ENCODE measurements at regions not wholly inside any gene's neighbourhood (a gene's known extent, or its start where the extent isn't known, plus 50 kb on each side); places are given as distances from the start of the nearest gene placed in this dataset.
"Not testable (repeated sequence)": the region's sequence is repeated elsewhere in the genome, so short reads cannot be mapped to it uniquely, and the experiment has no call there.

DNA sequence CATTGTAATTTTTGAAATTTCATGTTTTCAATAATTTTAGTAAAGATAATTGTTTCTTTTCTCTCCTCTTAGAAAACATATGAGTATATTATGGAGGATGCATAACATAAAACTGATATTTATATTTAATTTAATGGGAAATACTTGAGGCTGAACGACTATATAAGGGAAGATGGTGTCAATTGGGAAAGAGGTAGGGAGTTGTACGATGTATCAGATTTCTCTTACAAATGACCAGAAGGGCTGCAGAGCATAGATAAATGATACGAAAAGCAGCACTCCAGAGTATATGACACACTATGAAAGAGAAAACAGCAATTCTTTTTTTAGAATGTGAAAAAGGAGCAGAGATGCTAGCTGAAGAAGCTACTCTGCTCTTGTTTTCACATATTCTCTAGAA, 1308.0 kb upstream of the MIR17HG start:
- Histone ChIP-seq H3K4me1 (ENCODE audit: low read length) (no peaks in the 10 kb centered on the region), H3K9me2 (replicated peaks; ENCODE audit: insufficient read depth, low read length) (no peaks in the 10 kb centered on the region), H3K36me3 (ENCODE audit: insufficient read depth, low read length) (no peaks in the 10 kb centered on the region), H3K4me3 (ENCODE audit: low read length) (no peak overlapping the region), H3K9ac (ENCODE audit: low read length) (no peak overlapping the region), H3K79me2 (ENCODE audit: low read length) (no peaks in the 10 kb centered on the region), H3K9me3 (ENCODE audit: low read length) (no peaks in the 10 kb centered on the region), H2AFZ (ENCODE audit: low read length) (no peak overlapping the region), H3K27me3 (ENCODE audit: low read length) (no peaks in the 10 kb centered on the region), H3K4me2 (ENCODE audit: low read depth, low read length, poor library complexity, severe bottlenecking) (no peak overlapping the region), H4K20me1 (ENCODE audit: insufficient read depth, low read depth, low read length) (no peaks in the 10 kb centered on the region), H3K27ac (ENCODE audit: low read length) (no peak overlapping the region)
- no peak for DNase-seq

DNA sequence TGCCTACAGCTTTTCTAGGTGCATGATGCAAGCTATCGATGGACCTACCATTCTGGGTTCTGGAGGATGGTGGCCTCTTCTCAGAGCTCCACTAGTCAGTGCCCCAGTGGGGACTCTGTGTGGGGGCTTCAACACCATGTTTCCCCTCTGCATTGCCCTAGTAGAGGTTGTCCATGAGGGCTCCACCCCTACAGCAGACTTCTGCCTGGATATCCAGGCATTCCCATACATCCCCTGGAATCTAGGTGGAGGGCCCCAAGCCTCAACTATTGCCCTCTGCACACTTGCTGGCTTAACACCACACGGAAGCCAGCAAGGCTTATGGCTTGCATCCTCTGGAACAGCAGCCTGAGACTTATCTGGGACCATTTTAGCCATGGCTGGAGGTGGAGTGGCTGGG, 1299.9 kb upstream of the MIR17HG start:
- Histone ChIP-seq H3K4me2 (ENCODE audit: low read depth, low read length, poor library complexity, severe bottlenecking) (no peak overlapping the region), H3K36me3 (ENCODE audit: insufficient read depth, low read length) (no peaks in the 10 kb centered on the region), H4K20me1 (ENCODE audit: insufficient read depth, low read depth, low read length) (no peaks in the 10 kb centered on the region), H3K27me3 (ENCODE audit: low read length) (no peaks in the 10 kb centered on the region), H3K9me2 (replicated peaks; ENCODE audit: insufficient read depth, low read length) (no peaks in the 10 kb centered on the region), H3K9ac (ENCODE audit: low read length) (no peak overlapping the region), H3K79me2 (ENCODE audit: low read length) (no peaks in the 10 kb centered on the region), H3K9me3 (ENCODE audit: low read length) (no peaks in the 10 kb centered on the region; the same call in 1 of the 2 replicates), H3K4me1 (ENCODE audit: low read length) (no peaks in the 10 kb centered on the region), H3K4me3 (ENCODE audit: low read length) (no peak overlapping the region), H3K27ac (ENCODE audit: low read length) (no peak overlapping the region), H2AFZ (ENCODE audit: low read length) (no peak overlapping the region)
- no peak for DNase-seq

DNA sequence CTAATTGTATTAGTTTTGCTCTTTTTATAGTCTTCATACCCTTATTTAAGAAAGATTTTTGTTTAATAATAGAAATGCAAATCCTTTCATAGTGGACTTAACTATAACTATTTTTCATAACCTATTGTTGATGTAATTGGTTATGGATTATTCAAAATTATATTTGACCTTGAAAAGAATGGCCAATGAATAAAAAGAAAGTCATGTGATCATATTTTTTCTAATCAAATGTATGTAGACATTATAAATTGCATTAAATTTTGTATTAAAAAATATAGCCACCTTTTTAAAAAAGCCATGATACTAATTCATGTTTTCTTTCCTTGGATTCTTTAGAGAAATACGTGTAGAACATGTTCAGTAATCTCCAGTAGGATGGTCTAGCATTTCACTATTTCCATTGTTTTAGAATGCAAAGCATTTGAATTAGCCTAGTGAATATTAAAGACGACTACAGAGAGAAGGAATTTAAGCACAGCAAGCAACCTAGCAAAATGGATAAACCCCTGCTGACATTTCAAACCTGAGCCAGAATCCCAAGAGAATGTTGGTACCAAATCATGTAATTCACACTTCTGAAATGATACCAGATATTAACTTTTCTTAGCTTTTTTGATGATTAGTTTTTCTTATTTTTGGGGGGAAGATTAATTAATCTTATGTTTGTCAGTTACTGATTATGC, 1297.4 kb upstream of the MIR17HG start:
- Histone ChIP-seq H3K36me3 (ENCODE audit: insufficient read depth, low read length) (no peaks in the 10 kb centered on the region), H3K79me2 (ENCODE audit: low read length) (no peaks in the 10 kb centered on the region), H3K4me3 (ENCODE audit: low read length) (no peak overlapping the region), H3K4me2 (ENCODE audit: low read depth, low read length, poor library complexity, severe bottlenecking) (no peak overlapping the region), H2AFZ (ENCODE audit: low read length) (no peak overlapping the region), H3K27me3 (ENCODE audit: low read length) (no peaks in the 10 kb centered on the region), H3K9ac (ENCODE audit: low read length) (no peak overlapping the region), H4K20me1 (ENCODE audit: insufficient read depth, low read depth, low read length) (no peaks in the 10 kb centered on the region), H3K9me2 (replicated peaks; ENCODE audit: insufficient read depth, low read length) (no peaks in the 10 kb centered on the region), H3K9me3 (ENCODE audit: low read length) (no peaks in the 10 kb centered on the region; the same call in 1 of the 2 replicates), H3K27ac (ENCODE audit: low read length) (no peak overlapping the region), H3K4me1 (ENCODE audit: low read length) (no peaks in the 10 kb centered on the region)
- DNase-seq = no peak

DNA sequence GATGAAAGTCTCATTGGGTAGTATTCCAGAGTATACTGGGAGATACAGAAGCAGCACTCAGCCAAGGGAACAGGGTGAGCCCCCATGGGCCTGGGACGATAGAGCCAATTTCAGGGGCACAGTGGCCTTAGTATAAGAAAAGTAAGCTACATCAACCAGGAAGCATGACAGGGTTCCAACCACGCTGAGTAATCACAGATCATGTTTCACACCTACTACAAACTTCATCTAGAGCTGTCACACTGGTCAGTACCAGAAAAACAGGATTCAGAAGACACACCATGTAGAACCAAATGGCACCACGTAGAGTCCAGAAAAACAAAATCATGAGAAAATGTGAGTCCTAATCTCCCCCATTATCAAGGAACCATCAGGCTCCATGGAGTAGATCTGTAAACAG, 1292.4 kb upstream of the MIR17HG start:
- H3K9me3 ChIP-seq (ENCODE audit: low read length) = no peaks in the 10 kb centered on the region
- no peaks in the 10 kb centered on the region for H3K9me2 ChIP-seq (replicated peaks; ENCODE audit: insufficient read depth, low read length)
- no peak overlapping the region for H3K9ac ChIP-seq (ENCODE audit: low read length)
- no peak overlapping the region for H3K4me3 ChIP-seq (ENCODE audit: low read length)
- no peaks in the 10 kb centered on the region for H4K20me1 ChIP-seq (ENCODE audit: insufficient read depth, low read depth, low read length)
- no peak overlapping the region for H3K4me2 ChIP-seq (ENCODE audit: low read depth, low read length, poor library complexity, severe bottlenecking)
- no peak overlapping the region for H2AFZ ChIP-seq (ENCODE audit: low read length)
- no peak for DNase-seq
- H3K36me3 ChIP-seq (ENCODE audit: insufficient read depth, low read length) = no peaks in the 10 kb centered on the region
- H3K4me1 ChIP-seq (ENCODE audit: low read length) = no peaks in the 10 kb centered on the region
- H3K27me3 ChIP-seq (ENCODE audit: low read length) = no peaks in the 10 kb centered on the region
- H3K79me2 ChIP-seq (ENCODE audit: low read length) = no peaks in the 10 kb centered on the region
- H3K27ac ChIP-seq (ENCODE audit: low read length) = no peak overlapping the region

DNA sequence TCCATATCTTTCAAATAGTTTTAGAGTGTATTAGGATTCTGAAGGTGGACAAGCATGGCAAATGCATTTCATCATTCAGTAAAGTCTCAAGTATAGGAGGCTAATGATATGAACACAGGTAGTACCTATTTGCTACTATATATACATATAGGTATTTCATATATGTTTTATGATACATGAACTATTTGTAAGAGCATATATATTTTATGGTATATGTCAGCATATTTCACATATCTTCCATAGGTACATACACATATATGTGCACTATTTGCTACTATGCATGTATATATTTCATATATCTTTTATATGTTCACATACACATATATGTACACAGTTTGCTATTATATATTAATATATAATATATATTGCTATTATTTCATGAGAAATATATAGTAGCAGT, 1291.7 kb upstream of the MIR17HG start:
- H3K27ac ChIP-seq (ENCODE audit: low read length) = no peak overlapping the region
- no peaks in the 10 kb centered on the region for H3K27me3 ChIP-seq (ENCODE audit: low read length)

DNA sequence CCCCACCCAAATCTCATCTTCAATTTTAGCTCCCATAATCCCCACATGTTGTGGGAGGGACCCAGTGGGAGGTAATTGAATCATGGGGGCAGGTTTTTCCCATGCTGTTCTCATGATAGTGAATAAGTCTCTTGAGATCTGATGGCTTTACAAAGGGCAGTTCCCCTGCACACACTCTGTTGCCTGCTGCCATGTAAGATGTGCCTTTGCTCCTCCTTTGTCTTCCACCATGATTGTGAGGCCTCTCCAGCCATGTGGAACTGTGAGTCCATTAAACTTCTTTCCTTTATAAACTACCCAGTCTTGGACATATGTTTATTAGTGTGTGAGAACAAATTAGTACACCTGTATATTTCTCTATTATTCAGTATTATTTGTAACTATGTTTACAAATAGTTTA, 1283.3 kb upstream of the MIR17HG start:
- not testable (repeated sequence) for H3K4me1 ChIP-seq (ENCODE audit: low read length); DNase-seq; H3K79me2 ChIP-seq (ENCODE audit: low read length)

More for the DNA sequence above, 1291.7 kb upstream of the MIR17HG start:
- Histone ChIP-seq H3K79me2 (ENCODE audit: low read length) (no peaks in the 10 kb centered on the region), H4K20me1 (ENCODE audit: insufficient read depth, low read depth, low read length) (no peaks in the 10 kb centered on the region), H2AFZ (ENCODE audit: low read length) (no peak overlapping the region), H3K9ac (ENCODE audit: low read length) (no peak overlapping the region), H3K4me2 (ENCODE audit: low read depth, low read length, poor library complexity, severe bottlenecking) (no peak overlapping the region), H3K9me3 (ENCODE audit: low read length) (no peaks in the 10 kb centered on the region), H3K36me3 (ENCODE audit: insufficient read depth, low read length) (no peaks in the 10 kb centered on the region), H3K4me1 (ENCODE audit: low read length) (no peaks in the 10 kb centered on the region), H3K9me2 (replicated peaks; ENCODE audit: insufficient read depth, low read length) (no peaks in the 10 kb centered on the region), H3K4me3 (ENCODE audit: low read length) (no peak overlapping the region)
- DNase-seq = no peak

DNA sequence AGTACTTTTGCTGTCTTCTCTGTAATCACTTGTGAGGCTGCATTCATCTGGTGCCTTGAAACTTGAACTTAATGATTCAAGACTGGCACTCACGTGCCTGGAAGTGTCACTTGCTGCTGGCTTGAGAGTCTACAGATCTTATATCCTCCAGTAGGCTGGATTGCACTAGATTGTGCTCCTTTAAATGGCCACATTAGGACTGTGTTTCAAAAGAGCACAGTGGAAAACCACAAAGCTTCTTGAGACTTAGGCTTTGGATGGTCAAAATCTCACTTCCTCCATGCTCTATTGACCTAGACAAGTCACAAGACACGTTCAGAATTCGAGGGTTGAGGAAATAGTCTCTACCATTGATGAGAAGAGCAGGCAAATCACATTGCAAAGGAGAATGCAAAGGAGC, 1278.8 kb upstream of the MIR17HG start:
- Histone ChIP-seq H3K4me3 (ENCODE audit: low read length) (no peak overlapping the region), H4K20me1 (ENCODE audit: insufficient read depth, low read depth, low read length) (no peaks in the 10 kb centered on the region), H3K9ac (ENCODE audit: low read length) (no peak overlapping the region), H3K9me2 (replicated peaks; ENCODE audit: insufficient read depth, low read length) (no peaks in the 10 kb centered on the region), H3K27me3 (ENCODE audit: low read length) (no peaks in the 10 kb centered on the region), H3K79me2 (ENCODE audit: low read length) (no peaks in the 10 kb centered on the region), H3K9me3 (ENCODE audit: low read length) (no peaks in the 10 kb centered on the region), H2AFZ (ENCODE audit: low read length) (no peak overlapping the region), H3K4me1 (ENCODE audit: low read length) (no peaks in the 10 kb centered on the region), H3K36me3 (ENCODE audit: insufficient read depth, low read length) (no peaks in the 10 kb centered on the region), H3K4me2 (ENCODE audit: low read depth, low read length, poor library complexity, severe bottlenecking) (no peak overlapping the region), H3K27ac (ENCODE audit: low read length) (no peak overlapping the region)
- no peak for DNase-seq

More for the DNA sequence above, 1283.3 kb upstream of the MIR17HG start:
- not testable (repeated sequence) for H4K20me1 ChIP-seq (ENCODE audit: insufficient read depth, low read depth, low read length); H2AFZ ChIP-seq (ENCODE audit: low read length); H3K4me3 ChIP-seq (ENCODE audit: low read length); H3K9me3 ChIP-seq (ENCODE audit: low read length); H3K27me3 ChIP-seq (ENCODE audit: low read length); H3K27ac ChIP-seq (ENCODE audit: low read length); H3K4me2 ChIP-seq (ENCODE audit: low read depth, low read length, poor library complexity, severe bottlenecking); H3K9ac ChIP-seq (ENCODE audit: low read length); H3K36me3 ChIP-seq (ENCODE audit: insufficient read depth, low read length); H3K9me2 ChIP-seq (replicated peaks; ENCODE audit: insufficient read depth, low read length)

DNA sequence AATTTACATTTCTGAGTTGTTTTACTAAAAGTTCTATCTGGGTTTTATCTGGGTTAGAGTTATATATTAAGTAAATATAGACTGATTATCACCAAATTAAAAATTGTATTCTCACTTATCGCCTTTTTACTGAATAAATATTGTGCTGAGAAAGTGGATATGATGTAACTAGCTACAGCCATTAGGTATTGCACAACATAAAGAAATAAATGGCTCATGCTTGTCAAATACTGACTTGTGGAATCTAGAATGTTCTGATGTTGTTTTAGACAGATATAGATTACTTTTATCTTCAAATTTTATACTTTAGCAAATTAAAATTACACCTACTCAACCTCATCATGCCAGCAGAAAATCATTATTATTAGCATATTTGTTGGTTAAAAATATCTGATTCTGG, 1277.1 kb upstream of the MIR17HG start:
- H3K4me1 ChIP-seq (ENCODE audit: low read length) = no peaks in the 10 kb centered on the region

More for the DNA sequence above, 1277.1 kb upstream of the MIR17HG start:
- H3K4me3 ChIP-seq (ENCODE audit: low read length) = no peak overlapping the region
- H3K79me2 ChIP-seq (ENCODE audit: low read length) = no peaks in the 10 kb centered on the region
- H3K9me3 ChIP-seq (ENCODE audit: low read length) = no peaks in the 10 kb centered on the region
- no peak overlapping the region for H3K4me2 ChIP-seq (ENCODE audit: low read depth, low read length, poor library complexity, severe bottlenecking)
- no peak for DNase-seq
- no peak overlapping the region for H2AFZ ChIP-seq (ENCODE audit: low read length)
- no peaks in the 10 kb centered on the region for H3K27me3 ChIP-seq (ENCODE audit: low read length)
- no peak overlapping the region for H3K9ac ChIP-seq (ENCODE audit: low read length)
- H3K36me3 ChIP-seq (ENCODE audit: insufficient read depth, low read length) = no peaks in the 10 kb centered on the region
- H3K27ac ChIP-seq (ENCODE audit: low read length) = no peak overlapping the region
- H3K9me2 ChIP-seq (replicated peaks; ENCODE audit: insufficient read depth, low read length) = no peaks in the 10 kb centered on the region
- H4K20me1 ChIP-seq (ENCODE audit: insufficient read depth, low read depth, low read length) = no peaks in the 10 kb centered on the region
